IMR-90 (cell line): ENCODE measurements at regions not wholly inside any gene's neighbourhood (a gene's known extent, or its start where the extent isn't known, plus 50 kb on each side); places are given as distances from the start of the nearest gene placed in this dataset.

Experiments
- ATAC-seq: fragments of 200-7000 bp; cut with Tn5 transposase; 2 replicates; pipeline ENCODE4 v1.9.1; 2020; ENCODE audit warnings: low read depth, mild to moderate bottlenecking, moderate library complexity
- BruUV-seq: library from RNA; stranded (reverse); fragments of 400-500 nt; replicated peaks from 2 replicates; lab custom pipeline; 2021; lab: Mats Ljungman, UMichigan
- CTCF ChIA-PET: fragments of 300-600 bp; formaldehyde crosslinking; extraction: SDS; loops from one replicate; lab custom pipeline; 2021; ENCODE audit warnings: antibody characterized with exemption; lab: Yijun Ruan, JAX
- POLR2A ChIA-PET: fragments of 300-600 bp; sonication (Branson Sonifier 250); formaldehyde crosslinking; loops from one replicate; lab custom pipeline; 2022; ENCODE audit warnings: antibody characterized with exemption; ENCODE audit not compliant: unreplicated experiment; lab: Charles Lee
- DNase-seq: peaks from one replicate; pipeline ENCODE4 v3.0.0; 2013
- H2AFZ ChIP-seq: replicated peaks from 2 replicates; pipeline ENCODE3; 2013; ENCODE audit warnings: low read length, mild to moderate bottlenecking; ENCODE audit not compliant: poor library complexity
- H2AK5ac ChIP-seq: 2 replicates; pipeline ENCODE4 v1.6.1; 2013; ENCODE audit warnings: low read depth, low read length, inconsistent platforms
- H2AK9ac ChIP-seq: replicated peaks from 2 replicates; pipeline ENCODE3; 2013; ENCODE audit warnings: mild to moderate bottlenecking, low read depth, low read length, moderate library complexity; ENCODE audit not compliant: poor library complexity
- H2BK120ac ChIP-seq: 2 replicates; pipeline ENCODE4 v1.6.1; 2013; ENCODE audit warnings: low read depth, low read length, inconsistent platforms
- H2BK15ac ChIP-seq: 3 replicates; pipeline ENCODE4 v1.6.1; 2013; ENCODE audit warnings: low read depth, low read length, inconsistent platforms
- H2BK20ac ChIP-seq: 2 replicates; pipeline ENCODE4 v1.6.1; 2013; ENCODE audit warnings: low read depth, mild to moderate bottlenecking, inconsistent platforms, low read length, moderate library complexity
- H2BK5ac ChIP-seq: 2 replicates; pipeline ENCODE4 v1.6.1; 2013; ENCODE audit warnings: mild to moderate bottlenecking, low read depth, low read length, inconsistent platforms; ENCODE audit not compliant: poor library complexity, severe bottlenecking
- H3K14ac ChIP-seq: replicated peaks from 2 replicates; pipeline ENCODE4 v1.6.1; 2013; ENCODE audit warnings: low read depth, low read length, inconsistent platforms
- H3K18ac ChIP-seq: 2 replicates; pipeline ENCODE4 v1.6.1; 2013; ENCODE audit warnings: low read depth, low read length, control low read depth
- H3K23ac ChIP-seq: 2 replicates; pipeline ENCODE4 v1.6.1; 2013; ENCODE audit warnings: low read depth, low read length, inconsistent platforms
- H3K27ac ChIP-seq: 2 replicates; pipeline ENCODE4 v1.5.1; 2013; ENCODE audit warnings: mild to moderate bottlenecking, control low read depth, low read length; ENCODE audit not compliant: insufficient read depth
- H3K27me3 ChIP-seq: 2 replicates; pipeline ENCODE4 v1.6.1; 2013; ENCODE audit warnings: low read length; ENCODE audit not compliant: control insufficient read depth, insufficient read depth
- H3K36me3 ChIP-seq: 2 replicates; pipeline ENCODE4 v1.6.1; 2013; ENCODE audit warnings: low read length, mixed read lengths; ENCODE audit not compliant: control insufficient read depth, insufficient read depth
- H3K4ac ChIP-seq: 2 replicates; pipeline ENCODE4 v1.6.1; 2013; ENCODE audit warnings: low read depth, low read length, inconsistent platforms
- H3K4me1 ChIP-seq: 2 replicates; pipeline ENCODE4 v1.6.1; 2013; ENCODE audit warnings: low read length, mixed read lengths; ENCODE audit not compliant: control insufficient read depth, insufficient read depth
- H3K4me2 ChIP-seq: 2 replicates; pipeline ENCODE4 v1.6.1; 2013; ENCODE audit warnings: low read depth, mild to moderate bottlenecking, control low read depth, low read length, moderate library complexity
- H3K4me3 ChIP-seq: 2 replicates; pipeline ENCODE4 v1.5.1; 2013; ENCODE audit warnings: low read depth, mild to moderate bottlenecking, control low read depth, low read length, moderate library complexity; ENCODE audit not compliant: insufficient read depth
- H3K56ac ChIP-seq: 2 replicates; pipeline ENCODE4 v1.6.1; 2013; ENCODE audit warnings: low read length, inconsistent platforms; ENCODE audit not compliant: insufficient read depth; ENCODE audit errors: extremely low read depth
- H3K79me1 ChIP-seq, 2 experiments: 2 replicates each; pipeline ENCODE4 v1.6.1; 2013; ENCODE audit warnings: low read length in 2 of 2, inconsistent platforms in 1 of 2, low read depth in 1 of 2
- H3K9ac ChIP-seq: 2 replicates; pipeline ENCODE4 v1.6.1; 2013; ENCODE audit warnings: low read depth, low read length, control low read depth
- H3K9me1 ChIP-seq: 2 replicates; pipeline ENCODE4 v1.6.1; 2013; ENCODE audit warnings: low read length, inconsistent platforms; ENCODE audit not compliant: insufficient read depth
- H3K9me3 ChIP-seq: 2 replicates; pipeline ENCODE4 v1.6.1; 2013; ENCODE audit warnings: low read length; ENCODE audit not compliant: control insufficient read depth, insufficient read depth
- H4K20me1 ChIP-seq: 2 replicates; pipeline ENCODE4 v1.6.1; 2013; ENCODE audit warnings: low read length, inconsistent platforms; ENCODE audit not compliant: insufficient read depth
- H4K5ac ChIP-seq: 2 replicates; pipeline ENCODE4 v1.6.1; 2013; ENCODE audit warnings: mild to moderate bottlenecking, low read depth, low read length, control low read depth
- H4K8ac ChIP-seq, 2 experiments: 2 replicates each; pipeline ENCODE4 v1.6.1; 2013; ENCODE audit warnings: low read depth in 2 of 2, low read length in 2 of 2, control low read depth in 1 of 2, inconsistent platforms in 1 of 2
- H4K91ac ChIP-seq: 2 replicates; pipeline ENCODE4 v1.6.1; 2013; ENCODE audit warnings: low read depth, low read length, inconsistent platforms; ENCODE audit not compliant: insufficient read depth
- BHLHE40 ChIP-seq: fragments of 150-350 bp; IDR thresholded peaks from 2 replicates; pipeline ENCODE4 v1.6.1; 2016; ENCODE audit warnings: mild to moderate bottlenecking, low read depth, low read length
- CEBPB ChIP-seq: IDR thresholded peaks from 2 replicates; pipeline ENCODE4 v1.6.1; 2012; ENCODE audit warnings: low read depth, low read length, improper control_type of control experiment
- CHD1 ChIP-seq: IDR thresholded peaks from 2 replicates; pipeline ENCODE4 v1.6.1; 2012; ENCODE audit warnings: low read depth, low read length, improper control_type of control experiment
- FOS ChIP-seq: fragments of 150-350 bp; IDR thresholded peaks from 2 replicates; pipeline ENCODE4 v1.6.1; 2016; ENCODE audit warnings: low read depth, low read length
- MAFK ChIP-seq: IDR thresholded peaks from 2 replicates; pipeline ENCODE4 v1.6.1; 2012; ENCODE audit warnings: low read depth, low read length, improper control_type of control experiment
- MAZ ChIP-seq: IDR thresholded peaks from 2 replicates; pipeline ENCODE4 v1.6.1; 2012; ENCODE audit warnings: low read depth, mild to moderate bottlenecking, low read length, improper control_type of control experiment, moderate library complexity, borderline replicate concordance
- MXI1 ChIP-seq: IDR thresholded peaks from 2 replicates; pipeline ENCODE4 v1.6.1; 2012; ENCODE audit warnings: low read depth, mild to moderate bottlenecking, low read length, moderate library complexity, borderline replicate concordance
- NFE2L2 ChIP-seq: fragments of 150-350 bp; IDR thresholded peaks from 2 replicates; pipeline ENCODE4 v1.6.1; 2016; ENCODE audit warnings: low read depth, mild to moderate bottlenecking, low read length
- POLR2A ChIP-seq: IDR thresholded peaks from 2 replicates; pipeline ENCODE4 v1.6.1; 2012; ENCODE audit warnings: mild to moderate bottlenecking, low read depth, low read length
- RAD21 ChIP-seq: IDR thresholded peaks from 2 replicates; pipeline ENCODE4 v1.6.1; 2012; ENCODE audit warnings: low read length, improper control_type of control experiment
- RCOR1 ChIP-seq: IDR thresholded peaks from 2 replicates; pipeline ENCODE4 v1.6.1; 2012; ENCODE audit warnings: mild to moderate bottlenecking, low read length, improper control_type of control experiment; ENCODE audit not compliant: insufficient replicate concordance
- RFX5 ChIP-seq: IDR thresholded peaks from 2 replicates; pipeline ENCODE4 v1.8.0; 2012; ENCODE audit warnings: low read depth, mild to moderate bottlenecking, low read length, moderate library complexity
- SMC3 ChIP-seq: fragments of 150-350 bp; IDR thresholded peaks from 2 replicates; pipeline ENCODE4 v1.6.1; 2016; ENCODE audit warnings: low read depth, mild to moderate bottlenecking, antibody characterized with exemption, low read length, moderate library complexity
- USF2 ChIP-seq: fragments of 150-350 bp; IDR thresholded peaks from 2 replicates; pipeline ENCODE4 v1.6.1; 2017; ENCODE audit warnings: mild to moderate bottlenecking, antibody characterized with exemption, low read length, low read depth
- WGBS, 2 experiments: methylation state at CpG; one replicate each; pipeline versions ENCODE4 v1.1.5 to v1.1.7; 2013; ENCODE audit warnings: missing lambda C conversion rate in 2 of 2; ENCODE audit not compliant: insufficient read length in 1 of 2; ENCODE audit errors: extremely low coverage in 2 of 2; 5-methylcytosine and 5-hydroxymethylcytosine counted together
- dilution Hi-C: fragments of 300-500 bp; cut with HindIII; formaldehyde crosslinking; loops from one replicate; pipeline ENCODE4 v1.14.3; 2018; ENCODE audit warnings: low sequenced_read_pairs; ENCODE audit not compliant: unreplicated experiment
- in situ Hi-C: fragments of 300-500 bp; cut with MboI; formaldehyde crosslinking; loops from 3 replicates; pipeline ENCODE4 v1.14.3; 2019; ENCODE audit warnings: low sequenced_read_pairs, inconsistent platforms, mixed read lengths
- intact Hi-C: fragments of 100-400 bp; cut with micrococcal nuclease; formaldehyde crosslinking; loops from 2 replicates; pipeline ENCODE4 v1.10.0; 2022
- TF ChIP-seq, protein P1 (sequence below): fragments of 150-350 bp; IDR thresholded peaks from 2 replicates; pipeline ENCODE4 v1.6.1; 2016; ENCODE audit warnings: low read depth, mild to moderate bottlenecking, low read length, moderate library complexity, borderline replicate concordance
- TF ChIP-seq, protein P2 (sequence below): conservative IDR thresholded peaks from 2 replicates; pipeline ENCODE4 v1.5.1; 2012; ENCODE audit warnings: mild to moderate bottlenecking, low read depth, low read length, improper control_type of control experiment

DNA sequence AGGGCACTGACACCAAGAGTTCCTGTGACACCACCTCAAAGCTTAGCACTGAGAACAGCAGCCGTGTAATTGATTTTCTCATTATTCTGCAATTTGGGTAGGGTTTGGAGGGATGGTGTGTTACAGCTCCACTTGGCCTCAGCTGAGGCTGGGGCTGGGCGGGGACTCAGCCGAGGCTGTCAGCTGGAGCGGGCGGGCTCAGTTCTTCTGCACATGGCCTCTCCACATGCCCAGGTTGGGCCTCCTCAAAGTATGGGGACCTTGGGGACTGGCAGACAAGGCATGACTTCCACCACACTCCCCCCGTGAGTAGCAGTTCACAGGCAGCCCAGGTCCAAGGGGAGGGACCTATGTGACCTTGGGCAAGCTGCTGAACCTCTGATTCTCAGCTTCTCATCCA lies 171.5 kb downstream of the IRF8 start:
- H4K91ac ChIP-seq: no peak overlapping the region
- no peaks in the 10 kb centered on the region for H3K36me3 ChIP-seq
- H2BK20ac ChIP-seq: no peak overlapping the region; the same call in 1 of the 2 replicates
- no peak overlapping the region for H3K23ac ChIP-seq
- intact Hi-C loops: loop anchor here (5.0 to 10.0 kb wide), 2 partner anchors 294 to 387 kb away; no protein-coding TSS in a partner anchor
- peaks cover 18% of the 10 kb centered on the region for H3K9me1 ChIP-seq
- H3K27ac ChIP-seq: no peak overlapping the region
- no peak overlapping the region for H2BK5ac ChIP-seq
- in situ Hi-C loops: loop anchor here (5.0 to 10.0 kb wide), 3 partner anchors 154 to 447 kb away; no protein-coding TSS in a partner anchor
- H3K4me1 ChIP-seq: peaks cover 16% of the 10 kb centered on the region
- CTCF ChIA-PET: interaction anchor here (1.1 kb wide), 1 partner anchor 448 kb away, joined by 5 read pairs; no protein-coding TSS in a partner anchor
- H4K20me1 ChIP-seq: no peaks in the 10 kb centered on the region
- H3K4ac ChIP-seq: peak overlapping the region; percentile 25; the same call in 1 of the 2 replicates
- ATAC-seq: no peak
- H3K9ac ChIP-seq: no peak overlapping the region
- no peak overlapping the region for H3K18ac ChIP-seq
- no peak overlapping the region for H3K56ac ChIP-seq
- H4K5ac ChIP-seq: no peak overlapping the region
- H3K4me3 ChIP-seq: no peak overlapping the region
- no peak for DNase-seq
- H2AFZ ChIP-seq: no peak overlapping the region
- dilution Hi-C loops: no loop called here
- H3K9me3 ChIP-seq: no peaks in the 10 kb centered on the region
- TF ChIP-seq POLR2A (no peak), CHD1 (no peak), MAFK (no peak), RFX5 (no peak), CEBPB (no peak), USF2 (no peak), RAD21 (no peak), MXI1 (no peak), NFE2L2 (no peak), RCOR1 (no peak), SMC3 (no peak), FOS (no peak), BHLHE40 (no peak), MAZ (no peak)
- TF ChIP-seq, protein P1, sequence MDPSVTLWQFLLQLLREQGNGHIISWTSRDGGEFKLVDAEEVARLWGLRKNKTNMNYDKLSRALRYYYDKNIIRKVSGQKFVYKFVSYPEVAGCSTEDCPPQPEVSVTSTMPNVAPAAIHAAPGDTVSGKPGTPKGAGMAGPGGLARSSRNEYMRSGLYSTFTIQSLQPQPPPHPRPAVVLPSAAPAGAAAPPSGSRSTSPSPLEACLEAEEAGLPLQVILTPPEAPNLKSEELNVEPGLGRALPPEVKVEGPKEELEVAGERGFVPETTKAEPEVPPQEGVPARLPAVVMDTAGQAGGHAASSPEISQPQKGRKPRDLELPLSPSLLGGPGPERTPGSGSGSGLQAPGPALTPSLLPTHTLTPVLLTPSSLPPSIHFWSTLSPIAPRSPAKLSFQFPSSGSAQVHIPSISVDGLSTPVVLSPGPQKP: no peak
- TF ChIP-seq, protein P2, sequence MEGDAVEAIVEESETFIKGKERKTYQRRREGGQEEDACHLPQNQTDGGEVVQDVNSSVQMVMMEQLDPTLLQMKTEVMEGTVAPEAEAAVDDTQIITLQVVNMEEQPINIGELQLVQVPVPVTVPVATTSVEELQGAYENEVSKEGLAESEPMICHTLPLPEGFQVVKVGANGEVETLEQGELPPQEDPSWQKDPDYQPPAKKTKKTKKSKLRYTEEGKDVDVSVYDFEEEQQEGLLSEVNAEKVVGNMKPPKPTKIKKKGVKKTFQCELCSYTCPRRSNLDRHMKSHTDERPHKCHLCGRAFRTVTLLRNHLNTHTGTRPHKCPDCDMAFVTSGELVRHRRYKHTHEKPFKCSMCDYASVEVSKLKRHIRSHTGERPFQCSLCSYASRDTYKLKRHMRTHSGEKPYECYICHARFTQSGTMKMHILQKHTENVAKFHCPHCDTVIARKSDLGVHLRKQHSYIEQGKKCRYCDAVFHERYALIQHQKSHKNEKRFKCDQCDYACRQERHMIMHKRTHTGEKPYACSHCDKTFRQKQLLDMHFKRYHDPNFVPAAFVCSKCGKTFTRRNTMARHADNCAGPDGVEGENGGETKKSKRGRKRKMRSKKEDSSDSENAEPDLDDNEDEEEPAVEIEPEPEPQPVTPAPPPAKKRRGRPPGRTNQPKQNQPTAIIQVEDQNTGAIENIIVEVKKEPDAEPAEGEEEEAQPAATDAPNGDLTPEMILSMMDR: no peak
- H2BK120ac ChIP-seq: peak overlapping the region; percentile 27; the same call in 1 of the 2 replicates
- H3K79me1 ChIP-seq: peaks cover 6 to 24% of the 10 kb centered on the region in 2 experiments; a peak in 3 of 4 replicates
- H4K8ac ChIP-seq: no peak overlapping the region
- peak overlapping the region; percentile 5; the same call in 1 of the 2 replicates for H2AK5ac ChIP-seq
- H3K14ac ChIP-seq: no peak overlapping the region
- POLR2A ChIA-PET: no interaction called here
- 100% methylated on average over 1 of the region's 6 CpGs; no CpG with 5 or more reads in 1 of the 2 experiments for WGBS, 2 experiments
- no TSS peak for BruUV-seq
- no peak overlapping the region for H3K4me2 ChIP-seq
- H3K27me3 ChIP-seq: no peaks in the 10 kb centered on the region
- no peak overlapping the region for H2BK15ac ChIP-seq
- no peak overlapping the region for H2AK9ac ChIP-seq
